Gastroesophageal sphincter (tissue), 3 donors: ENCODE measurements at regions not wholly inside any gene's neighbourhood (a gene's known extent, or its start where the extent isn't known, plus 50 kb on each side); places are given as distances from the start of the nearest gene placed in this dataset.

Experiments used
- EP300 ChIP-seq: sonication (generic); formaldehyde crosslinking; IDR thresholded peaks from one replicate; pipeline ENCODE4 v1.6.1; 2017; ENCODE audit warnings: antibody characterized with exemption, mild to moderate bottlenecking
- POLR2A ChIP-seq, 2 donors: fragments of 450-650 bp; IDR thresholded peaks; one replicate each; pipeline ENCODE4 v1.6.1; 2017; ENCODE audit warnings: antibody characterized with exemption in 2 of 2, mild to moderate bottlenecking in 2 of 2, moderate library complexity in 1 of 2
- POLR2AphosphoS5 ChIP-seq: sonication (generic); formaldehyde crosslinking; IDR thresholded peaks from one replicate; pipeline ENCODE4 v1.6.1; 2017; ENCODE audit warnings: antibody characterized with exemption
- TF ChIP-seq, protein P1 (sequence below), 4 experiments: fragments of 200-600 bp in 2 of 4; fragments of 450-650 bp in 2 of 4; sonication (generic) in 1 of 4; IDR thresholded peaks; one replicate each; pipeline ENCODE4 v1.5.1; 2017 to 2019; ENCODE audit warnings: antibody characterized with exemption in 4 of 4, mild to moderate bottlenecking in 2 of 4, moderate library complexity in 2 of 4

DNA sequence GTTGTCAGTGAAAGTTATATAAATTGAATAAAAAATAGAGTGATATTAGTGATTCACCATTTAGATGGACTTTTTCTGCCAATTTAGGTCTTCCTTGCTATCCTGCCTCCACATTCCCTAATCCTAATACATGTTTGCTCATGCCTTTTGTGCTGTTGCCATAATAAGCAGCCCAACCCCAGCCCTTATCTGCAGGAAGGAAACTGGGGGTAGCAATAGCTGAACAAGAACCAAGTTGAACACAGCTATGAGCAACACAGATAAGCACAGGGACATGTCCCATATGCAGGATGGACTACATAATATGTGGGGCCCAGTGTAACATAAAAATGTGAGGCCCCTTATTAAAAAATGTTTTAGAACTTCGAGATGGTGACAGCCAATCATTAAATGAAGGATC lies 91.2 kb upstream of the AHR start:
- TF ChIP-seq POLR2A (IDR thresholded peaks at IDR 0.05) = no peak
- TF ChIP-seq POLR2AphosphoS5 = no peak
- TF ChIP-seq, protein P1, sequence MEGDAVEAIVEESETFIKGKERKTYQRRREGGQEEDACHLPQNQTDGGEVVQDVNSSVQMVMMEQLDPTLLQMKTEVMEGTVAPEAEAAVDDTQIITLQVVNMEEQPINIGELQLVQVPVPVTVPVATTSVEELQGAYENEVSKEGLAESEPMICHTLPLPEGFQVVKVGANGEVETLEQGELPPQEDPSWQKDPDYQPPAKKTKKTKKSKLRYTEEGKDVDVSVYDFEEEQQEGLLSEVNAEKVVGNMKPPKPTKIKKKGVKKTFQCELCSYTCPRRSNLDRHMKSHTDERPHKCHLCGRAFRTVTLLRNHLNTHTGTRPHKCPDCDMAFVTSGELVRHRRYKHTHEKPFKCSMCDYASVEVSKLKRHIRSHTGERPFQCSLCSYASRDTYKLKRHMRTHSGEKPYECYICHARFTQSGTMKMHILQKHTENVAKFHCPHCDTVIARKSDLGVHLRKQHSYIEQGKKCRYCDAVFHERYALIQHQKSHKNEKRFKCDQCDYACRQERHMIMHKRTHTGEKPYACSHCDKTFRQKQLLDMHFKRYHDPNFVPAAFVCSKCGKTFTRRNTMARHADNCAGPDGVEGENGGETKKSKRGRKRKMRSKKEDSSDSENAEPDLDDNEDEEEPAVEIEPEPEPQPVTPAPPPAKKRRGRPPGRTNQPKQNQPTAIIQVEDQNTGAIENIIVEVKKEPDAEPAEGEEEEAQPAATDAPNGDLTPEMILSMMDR (IDR thresholded peaks at IDR 0.05) = no peak
- no peak for TF ChIP-seq EP300
